Neural progenitor cell (in vitro differentiated cells): ENCODE measurements at regions not wholly inside any gene's neighbourhood (a gene's known extent, or its start where the extent isn't known, plus 50 kb on each side); places are given as distances from the start of the nearest gene placed in this dataset.

Source experiments
- DNase-seq: peaks from one replicate; pipeline ENCODE4 v3.0.0-alpha.2; 2016; ENCODE audit warnings: low spot score
- H2AFZ ChIP-seq: fragments of 200-600 bp; sonication (generic); replicated peaks from 2 replicates; pipeline ENCODE4 v1.6.1; 2016; ENCODE audit warnings: antibody characterized with exemption
- H3F3A ChIP-seq: fragments of 200-600 bp; sonication (generic); 2 replicates; pipeline ENCODE4 v1.6.1; 2016; ENCODE audit warnings: antibody characterized with exemption, low read depth
- H3K27ac ChIP-seq: fragments of 200-600 bp; sonication (generic); 2 replicates; pipeline ENCODE4 v1.5.1; 2016; ENCODE audit warnings: mild to moderate bottlenecking
- H3K27me3 ChIP-seq: fragments of 200-600 bp; sonication (generic); 2 replicates; pipeline ENCODE4 v1.6.1; 2016; ENCODE audit warnings: mild to moderate bottlenecking, moderate library complexity
- H3K36me3 ChIP-seq: fragments of 200-600 bp; sonication (generic); 2 replicates; pipeline ENCODE4 v1.5.1; 2016
- H3K4me1 ChIP-seq: fragments of 200-600 bp; sonication (generic); 2 replicates; pipeline ENCODE4 v1.6.1; 2016; ENCODE audit warnings: mixed run types
- H3K4me2 ChIP-seq: fragments of 200-600 bp; sonication (generic); 2 replicates; pipeline ENCODE4 v1.6.1; 2016
- H3K4me3 ChIP-seq: fragments of 200-600 bp; sonication (generic); 2 replicates; pipeline ENCODE4 v1.5.1; 2016
- H3K79me2 ChIP-seq: fragments of 200-600 bp; sonication (generic); 2 replicates; pipeline ENCODE4 v1.6.1; 2016; ENCODE audit warnings: low read depth
- H3K9ac ChIP-seq: fragments of 200-600 bp; sonication (generic); 2 replicates; pipeline ENCODE4 v1.6.1; 2016
- H3K9me3 ChIP-seq: fragments of 200-600 bp; sonication (generic); 2 replicates; pipeline ENCODE4 v1.5.1; 2016; ENCODE audit warnings: low read depth
- H4K20me1 ChIP-seq: fragments of 200-600 bp; sonication (generic); 2 replicates; pipeline ENCODE4 v1.6.1; 2016; ENCODE audit warnings: low read depth
- H3K27ac Mint-ChIP-seq: 3 replicates; pipeline ENCODE4 v1.8.0; 2021; ENCODE audit warnings: mixed read lengths
- H3K27me3 Mint-ChIP-seq: 2 replicates; pipeline ENCODE4 v1.8.0; 2022; ENCODE audit warnings: low read depth, mild to moderate bottlenecking, inconsistent platforms, moderate library complexity, mixed read lengths; ENCODE audit not compliant: insufficient read depth
- H3K36me3 Mint-ChIP-seq: 3 replicates; pipeline ENCODE4 v1.8.0; 2021; ENCODE audit warnings: mixed read lengths
- H3K4me1 Mint-ChIP-seq: 3 replicates; pipeline ENCODE4 v1.8.0; 2021; ENCODE audit warnings: mixed read lengths
- H3K4me3 Mint-ChIP-seq: 3 replicates; pipeline ENCODE4 v1.8.0; 2021; ENCODE audit warnings: mild to moderate bottlenecking, moderate library complexity, mixed read lengths
- H3K9me3 Mint-ChIP-seq: 3 replicates; pipeline ENCODE4 v1.8.0; 2020; ENCODE audit warnings: mixed read lengths
- EZH2 ChIP-seq: fragments of 200-600 bp; sonication (generic); IDR thresholded peaks from 2 replicates; pipeline ENCODE4 v1.6.1; 2017; ENCODE audit warnings: antibody characterized with exemption, mild to moderate bottlenecking, moderate library complexity
- EZH2phosphoT487 ChIP-seq: fragments of 200-600 bp; sonication (generic); IDR thresholded peaks from 2 replicates; pipeline ENCODE4 v1.6.1; 2017; ENCODE audit warnings: antibody characterized with exemption
- TF ChIP-seq, protein P1 (sequence below): fragments of 200-600 bp; sonication (generic); IDR thresholded peaks from 2 replicates; pipeline ENCODE4 v1.5.1; 2017; ENCODE audit warnings: antibody characterized with exemption, mild to moderate bottlenecking

DNA sequence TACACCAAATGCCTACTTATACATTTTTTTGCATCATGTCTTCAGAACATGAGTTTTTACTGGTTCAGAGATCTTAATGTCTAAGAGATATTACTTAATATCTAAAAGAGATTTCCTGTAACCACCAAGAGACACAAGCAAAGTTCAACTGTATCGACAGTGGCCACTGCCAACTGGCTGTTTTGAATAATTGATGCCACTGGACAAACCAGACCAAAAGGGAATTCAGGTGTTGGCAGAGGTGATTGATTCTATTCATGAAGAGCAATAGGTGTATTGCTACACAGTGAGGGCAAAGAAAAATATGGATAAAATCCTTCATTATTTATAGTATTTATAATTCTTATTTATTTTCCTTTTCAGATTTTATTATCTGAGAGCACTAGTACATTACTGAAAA lies 58.5 kb upstream of the ANKRD17 start:
- Histone ChIP-seq H2AFZ (no peak overlapping the region), H3K9ac (no peak overlapping the region), H3K4me3 (no peak overlapping the region), H3K27ac (no peak overlapping the region), H3K9me3 (no peaks in the 10 kb centered on the region), H3K79me2 (no peaks in the 10 kb centered on the region), H3F3A (no peaks in the 10 kb centered on the region), H3K4me2 (no peak overlapping the region), H3K27me3 (no peaks in the 10 kb centered on the region), H3K36me3 (no peaks in the 10 kb centered on the region), H3K4me1 (no peaks in the 10 kb centered on the region), H4K20me1 (no peaks in the 10 kb centered on the region)
- no peaks in the 10 kb centered on the region for H3K27me3 Mint-ChIP-seq
- H3K9me3 Mint-ChIP-seq: peaks cover 35% of the 10 kb centered on the region
- peaks cover 7% of the 10 kb centered on the region for H3K36me3 Mint-ChIP-seq
- no peak for TF ChIP-seq EZH2phosphoT487
- no peak for TF ChIP-seq EZH2
- TF ChIP-seq, protein P1, sequence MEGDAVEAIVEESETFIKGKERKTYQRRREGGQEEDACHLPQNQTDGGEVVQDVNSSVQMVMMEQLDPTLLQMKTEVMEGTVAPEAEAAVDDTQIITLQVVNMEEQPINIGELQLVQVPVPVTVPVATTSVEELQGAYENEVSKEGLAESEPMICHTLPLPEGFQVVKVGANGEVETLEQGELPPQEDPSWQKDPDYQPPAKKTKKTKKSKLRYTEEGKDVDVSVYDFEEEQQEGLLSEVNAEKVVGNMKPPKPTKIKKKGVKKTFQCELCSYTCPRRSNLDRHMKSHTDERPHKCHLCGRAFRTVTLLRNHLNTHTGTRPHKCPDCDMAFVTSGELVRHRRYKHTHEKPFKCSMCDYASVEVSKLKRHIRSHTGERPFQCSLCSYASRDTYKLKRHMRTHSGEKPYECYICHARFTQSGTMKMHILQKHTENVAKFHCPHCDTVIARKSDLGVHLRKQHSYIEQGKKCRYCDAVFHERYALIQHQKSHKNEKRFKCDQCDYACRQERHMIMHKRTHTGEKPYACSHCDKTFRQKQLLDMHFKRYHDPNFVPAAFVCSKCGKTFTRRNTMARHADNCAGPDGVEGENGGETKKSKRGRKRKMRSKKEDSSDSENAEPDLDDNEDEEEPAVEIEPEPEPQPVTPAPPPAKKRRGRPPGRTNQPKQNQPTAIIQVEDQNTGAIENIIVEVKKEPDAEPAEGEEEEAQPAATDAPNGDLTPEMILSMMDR: no peak
- no peak overlapping the region for H3K4me3 Mint-ChIP-seq
- no peak for DNase-seq
- no peaks in the 10 kb centered on the region for H3K4me1 Mint-ChIP-seq
- H3K27ac Mint-ChIP-seq: no peak overlapping the region

DNA sequence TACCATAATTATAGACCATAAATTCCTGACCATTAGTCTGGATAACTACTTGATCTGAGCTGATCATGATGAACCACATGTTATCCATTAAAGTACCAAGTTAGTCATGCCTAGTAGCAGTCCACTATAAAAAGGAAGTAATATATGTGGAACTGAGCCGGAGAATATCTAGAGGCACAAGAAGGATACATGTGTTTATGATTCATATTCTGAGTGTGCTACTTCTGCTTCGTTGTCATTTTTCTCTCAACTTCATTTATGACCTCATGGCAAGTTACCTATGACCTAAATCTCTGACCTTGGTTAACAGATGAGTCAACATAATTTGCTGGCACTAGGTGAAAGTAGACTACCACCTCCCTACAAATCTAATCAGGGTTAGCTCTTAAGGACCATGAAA lies 56.5 kb upstream of the ANKRD17 start:
- H3K9ac ChIP-seq: no peak overlapping the region
- peaks cover 7% of the 10 kb centered on the region for H3K36me3 Mint-ChIP-seq
- H3K27ac Mint-ChIP-seq: no peak overlapping the region
- no peaks in the 10 kb centered on the region for H3K79me2 ChIP-seq
- H3K9me3 ChIP-seq: no peaks in the 10 kb centered on the region
- no peaks in the 10 kb centered on the region for H4K20me1 ChIP-seq
- H3K4me1 Mint-ChIP-seq: no peaks in the 10 kb centered on the region
- peaks cover 17% of the 10 kb centered on the region for H3K9me3 Mint-ChIP-seq
- no peaks in the 10 kb centered on the region for H3F3A ChIP-seq
- DNase-seq: no peak
- H3K27me3 Mint-ChIP-seq: no peaks in the 10 kb centered on the region
- no peak for TF ChIP-seq EZH2
- TF ChIP-seq, protein P1: no peak
- no peak for TF ChIP-seq EZH2phosphoT487
- H3K36me3 ChIP-seq: no peaks in the 10 kb centered on the region
- H3K27ac ChIP-seq: no peak overlapping the region
- no peak overlapping the region for H3K4me3 ChIP-seq
- no peak overlapping the region for H3K4me3 Mint-ChIP-seq
- no peak overlapping the region for H3K4me2 ChIP-seq
- H2AFZ ChIP-seq: no peak overlapping the region
- H3K27me3 ChIP-seq: no peaks in the 10 kb centered on the region
- no peaks in the 10 kb centered on the region for H3K4me1 ChIP-seq

DNA sequence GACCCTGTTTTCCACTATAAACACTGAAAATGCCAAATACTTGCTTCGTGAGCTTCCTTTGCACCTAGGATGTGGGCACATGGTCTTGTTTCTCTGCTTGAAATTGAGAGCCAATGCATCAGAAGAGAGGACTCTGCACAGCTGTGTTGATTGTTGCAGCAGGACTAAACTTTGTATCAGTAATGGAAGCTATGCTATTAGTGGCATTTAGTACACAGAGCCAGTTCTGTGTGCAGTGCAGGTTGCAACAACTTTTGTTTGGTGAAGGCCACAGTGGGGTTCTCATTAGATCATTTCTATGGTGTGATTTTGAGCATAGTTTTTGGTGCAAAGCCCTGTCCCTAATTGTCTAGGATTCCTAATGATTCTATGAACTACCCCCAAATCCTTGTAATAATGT lies 54.4 kb upstream of the ANKRD17 start:
- no peaks in the 10 kb centered on the region for H4K20me1 ChIP-seq
- H3K4me3 ChIP-seq: no peak overlapping the region
- Mint-ChIP-seq H3K27ac (no peak overlapping the region), H3K27me3 (no peaks in the 10 kb centered on the region), H3K9me3 (peaks cover 2% of the 10 kb centered on the region), H3K4me1 (no peaks in the 10 kb centered on the region), H3K36me3 (no peaks in the 10 kb centered on the region), H3K4me3 (no peak overlapping the region)
- H3K9ac ChIP-seq: no peak overlapping the region
- no peaks in the 10 kb centered on the region for H3K9me3 ChIP-seq
- TF ChIP-seq EZH2phosphoT487 (no peak), EZH2 (no peak)
- TF ChIP-seq, protein P1: no peak
- no peak for DNase-seq
- no peaks in the 10 kb centered on the region for H3F3A ChIP-seq
- no peaks in the 10 kb centered on the region for H3K27me3 ChIP-seq
- H2AFZ ChIP-seq: no peak overlapping the region
- H3K27ac ChIP-seq: no peak overlapping the region
- no peaks in the 10 kb centered on the region for H3K79me2 ChIP-seq
- H3K4me1 ChIP-seq: no peaks in the 10 kb centered on the region
- H3K4me2 ChIP-seq: no peak overlapping the region
- no peaks in the 10 kb centered on the region for H3K36me3 ChIP-seq

DNA sequence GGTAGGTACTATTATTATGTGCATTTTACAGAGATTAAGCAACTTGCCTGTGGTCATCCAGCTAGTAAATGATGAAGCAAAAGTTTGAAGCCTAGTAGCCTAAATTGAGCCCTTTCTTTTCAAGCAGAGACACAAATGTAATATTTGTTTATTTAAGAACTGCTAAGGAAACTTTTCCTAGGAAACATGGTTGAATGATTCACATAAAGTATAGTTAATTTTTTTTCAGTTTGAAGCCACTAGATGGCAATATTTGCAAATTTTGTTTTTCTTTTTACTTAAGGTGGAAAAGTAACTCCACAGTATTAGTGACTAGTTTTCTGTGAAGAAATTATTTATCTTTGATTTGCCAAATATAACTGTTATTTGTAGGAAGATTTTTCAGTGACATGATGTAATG lies 52.8 kb upstream of the ANKRD17 start:
- Mint-ChIP-seq H3K4me1 (no peaks in the 10 kb centered on the region), H3K27me3 (no peaks in the 10 kb centered on the region), H3K4me3 (no peak overlapping the region), H3K27ac (no peak overlapping the region), H3K36me3 (no peaks in the 10 kb centered on the region), H3K9me3 (no peaks in the 10 kb centered on the region)
- TF ChIP-seq, protein P1: peak; percentile 50
- no peak for TF ChIP-seq EZH2
- TF ChIP-seq EZH2phosphoT487: no peak
- no peak for DNase-seq
- H3K4me3 ChIP-seq: no peak overlapping the region
- H3K9me3 ChIP-seq: no peaks in the 10 kb centered on the region
- no peaks in the 10 kb centered on the region for H4K20me1 ChIP-seq
- H3K36me3 ChIP-seq: no peaks in the 10 kb centered on the region
- H3F3A ChIP-seq: no peaks in the 10 kb centered on the region
- H3K79me2 ChIP-seq: no peaks in the 10 kb centered on the region
- no peak overlapping the region for H3K27ac ChIP-seq
- H2AFZ ChIP-seq: no peak overlapping the region
- H3K9ac ChIP-seq: no peak overlapping the region
- H3K27me3 ChIP-seq: no peaks in the 10 kb centered on the region
- no peaks in the 10 kb centered on the region for H3K4me1 ChIP-seq
- no peak overlapping the region for H3K4me2 ChIP-seq
